ENCODE measurements at regions not wholly inside any gene's neighbourhood (a gene's known extent, or its start where the extent isn't known, plus 50 kb on each side); places are given as distances from the start of the nearest gene placed in this dataset.
"Not testable (repeated sequence)": the region's sequence is repeated elsewhere in the genome, so short reads cannot be mapped to it uniquely, and the experiment has no call there.

DNA sequence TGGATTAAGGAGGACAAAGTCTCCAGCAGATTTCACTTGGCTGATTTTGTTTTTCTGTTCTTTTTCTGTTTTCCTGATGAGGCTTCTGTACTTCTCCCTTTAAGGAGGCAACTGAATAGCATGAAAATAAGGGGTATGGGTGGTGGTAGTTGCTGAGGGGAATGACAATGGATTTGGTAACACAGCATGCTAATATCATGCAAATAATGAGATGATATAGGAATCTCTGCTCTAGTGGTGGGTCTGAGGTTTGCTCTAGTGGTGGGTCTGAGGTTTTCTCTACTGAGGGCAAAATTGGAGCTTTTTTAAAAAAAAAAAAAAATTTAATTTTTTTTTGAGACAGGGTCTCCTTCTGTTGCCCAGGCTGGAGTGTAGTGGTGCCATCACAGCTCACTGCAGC is 139.7 kb downstream of the C9orf152 start:
- DNase-seq, result no peak

DNA sequence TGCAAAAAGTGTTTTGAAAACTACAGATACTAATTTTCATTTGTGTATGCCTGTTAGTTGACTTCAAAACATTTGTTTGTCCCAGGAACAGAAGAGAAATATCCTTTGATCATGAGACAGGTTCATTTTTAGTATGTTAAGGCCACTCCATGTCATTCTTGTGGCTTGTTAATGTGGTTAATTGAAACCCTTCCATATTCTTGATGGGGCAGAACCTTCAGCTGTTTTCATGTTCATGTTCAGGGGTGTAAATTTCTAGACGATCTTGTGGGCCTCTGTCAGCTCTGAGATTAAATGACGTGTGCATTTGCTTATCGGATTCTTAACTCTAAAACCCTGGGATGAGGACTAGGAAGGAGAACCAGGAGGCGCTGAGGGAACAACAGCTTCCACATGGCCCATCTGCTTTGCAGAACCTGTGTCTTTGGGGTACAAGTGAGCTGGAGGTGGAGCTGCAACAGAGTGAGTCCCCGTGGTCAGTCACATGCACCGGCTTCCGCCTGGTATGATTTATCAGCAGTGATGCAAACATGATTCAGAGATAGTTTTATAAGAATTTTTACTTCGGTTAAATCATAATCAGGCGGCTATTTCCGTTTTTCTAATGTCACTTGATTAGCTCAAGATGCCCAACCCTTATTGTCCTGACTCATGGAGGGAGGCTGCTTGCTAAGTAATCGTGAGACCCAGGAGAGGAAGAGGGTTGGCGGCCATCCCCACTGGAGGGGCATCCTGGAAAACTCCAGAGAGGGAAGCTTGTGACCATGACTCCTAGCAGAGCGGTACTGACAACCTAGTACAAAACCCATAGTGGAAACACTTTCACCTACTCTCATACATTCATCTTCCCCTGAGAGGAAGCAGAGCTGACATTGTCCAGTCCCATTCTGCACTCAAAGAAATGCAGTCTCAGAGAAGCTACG is 138.4 kb downstream of the C9orf152 start:
- no peak for DNase-seq

DNA sequence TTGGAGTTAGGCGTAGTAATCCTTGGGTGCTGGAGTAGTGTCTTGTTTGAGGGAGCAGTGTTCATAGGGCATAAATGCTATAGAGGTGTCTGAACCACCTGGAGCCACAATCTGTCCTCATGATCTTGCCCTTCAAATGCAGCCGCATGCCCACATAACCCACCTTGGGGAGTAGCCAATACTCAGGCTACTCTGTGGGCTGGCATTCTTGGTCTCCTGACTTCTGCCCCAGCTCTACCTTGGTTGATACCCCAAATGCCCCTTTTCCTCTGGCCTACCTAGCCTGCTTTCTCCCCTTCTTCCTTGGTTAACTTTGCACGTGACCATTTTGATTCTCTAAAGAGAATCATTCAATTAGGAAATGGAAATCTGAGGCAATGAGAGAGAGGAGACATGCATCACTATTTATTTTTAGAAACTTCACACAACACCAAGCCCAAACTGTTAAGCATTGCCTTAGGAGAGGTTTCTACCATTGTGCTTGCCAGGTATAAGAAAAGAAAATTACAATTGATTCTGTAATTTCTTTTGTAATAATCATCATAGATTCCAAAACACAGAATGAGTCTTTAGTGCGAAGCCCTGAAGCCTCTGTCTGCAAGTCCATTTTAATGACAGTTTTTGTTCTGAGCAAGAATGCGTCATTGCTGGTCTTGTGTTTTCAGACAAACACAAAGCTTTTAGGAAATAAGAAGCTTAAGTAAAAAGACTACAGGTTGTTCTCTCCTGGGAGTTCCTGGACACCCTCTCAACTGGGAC is 135.2 kb downstream of the C9orf152 start:
- DNase-seq, result no peak

DNA sequence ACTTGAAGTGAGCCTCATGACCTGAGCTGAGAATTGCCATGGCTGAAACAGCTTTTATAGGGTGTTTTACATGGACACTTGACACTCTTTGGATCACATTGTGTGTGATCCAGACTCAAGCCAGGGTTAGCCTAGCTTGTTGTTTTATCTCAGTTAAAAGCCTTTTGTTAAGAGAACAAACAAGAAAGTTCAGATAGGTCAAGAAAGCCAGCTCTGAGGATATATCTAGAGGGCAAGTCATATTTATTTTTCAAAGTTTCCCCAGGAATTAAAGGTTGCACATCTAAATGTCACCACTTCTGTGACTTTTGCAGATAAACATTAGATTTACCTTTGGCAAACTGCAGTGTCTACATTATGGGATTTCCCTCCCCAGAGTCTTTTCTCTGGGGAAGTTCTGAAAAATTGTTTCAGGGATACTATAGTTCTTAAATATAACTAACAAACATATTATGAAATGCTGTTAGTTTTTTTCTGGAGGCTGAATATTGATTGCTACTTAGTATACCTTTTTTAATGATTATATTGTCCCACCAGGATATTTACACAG is 134.5 kb downstream of the C9orf152 start:
- no peak for DNase-seq

DNA sequence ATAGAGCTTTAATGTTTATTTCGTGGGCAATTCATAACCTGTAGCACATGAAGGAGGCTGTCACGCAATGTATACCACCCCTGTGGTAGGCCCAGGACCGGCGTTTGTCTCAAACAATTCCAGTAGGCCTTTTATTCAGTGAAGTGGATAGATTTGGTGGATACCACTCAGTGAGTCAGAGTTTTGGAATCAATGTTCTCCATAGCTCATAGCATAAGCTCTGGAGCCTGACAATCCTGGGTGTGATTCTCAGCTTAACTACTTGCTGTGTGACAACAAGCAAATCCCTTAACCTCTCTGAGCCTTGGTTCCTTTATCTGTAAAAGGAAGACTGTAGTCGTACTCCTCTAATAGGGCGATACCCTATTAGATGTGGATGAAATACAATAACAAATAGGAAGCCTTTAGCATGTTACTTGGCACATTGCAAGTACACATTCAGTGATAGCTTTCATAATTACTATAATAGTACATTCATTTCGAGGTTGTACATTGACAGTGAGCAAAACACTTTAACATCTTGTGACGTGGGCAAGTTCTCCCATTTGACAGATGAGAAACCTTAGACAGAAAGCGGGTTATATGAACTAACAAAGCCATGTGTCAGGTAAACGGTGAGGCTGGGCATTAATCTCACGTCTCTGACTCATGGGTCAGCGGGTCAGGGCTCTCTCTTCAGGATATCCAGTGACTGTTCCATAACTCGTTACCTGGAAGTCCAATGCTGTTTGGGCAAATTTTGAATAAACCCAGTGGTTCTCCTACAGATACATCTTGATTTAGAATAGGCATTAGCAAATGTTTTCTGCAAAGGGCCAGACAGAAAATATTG is 130.8 kb downstream of the C9orf152 start:
- DNase-seq, result no peak

DNA sequence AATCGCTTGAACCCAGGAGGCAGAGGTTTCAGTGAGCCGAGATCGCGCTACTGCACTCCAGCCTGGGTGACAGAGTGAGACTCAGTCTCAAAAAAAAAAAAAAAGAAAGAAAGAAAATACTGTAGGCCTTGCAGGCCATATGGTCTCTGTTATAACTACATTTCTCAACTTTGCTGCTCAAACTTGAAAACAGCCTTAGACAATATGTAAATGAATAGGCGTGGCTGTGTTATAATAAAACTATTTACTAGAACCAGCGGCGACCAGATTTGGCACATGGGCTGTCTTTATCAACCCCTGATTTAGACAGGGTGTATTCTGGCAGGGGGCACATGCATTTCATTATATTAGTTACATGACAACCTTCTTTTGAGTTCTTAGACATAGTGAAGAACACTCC is 130.0 kb downstream of the C9orf152 start:
- no peak for DNase-seq

DNA sequence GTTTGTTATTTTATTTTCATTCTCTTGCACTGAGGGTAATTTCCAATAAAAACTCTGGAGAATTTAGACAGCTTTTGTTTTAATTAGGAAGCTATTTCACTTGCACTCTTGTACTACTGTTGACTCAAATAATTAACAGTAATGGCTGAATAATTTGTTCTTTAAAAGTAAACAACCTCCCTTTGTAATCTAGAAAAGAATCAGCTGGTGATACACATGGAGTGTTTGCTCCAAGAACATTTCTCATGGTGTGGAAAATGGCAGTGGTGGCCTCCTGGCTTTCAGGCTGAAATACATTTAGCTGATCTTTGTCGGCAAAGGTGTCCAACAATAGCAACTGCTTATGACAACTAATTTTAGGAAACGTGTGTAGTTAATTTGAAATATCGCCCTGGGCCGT is 129.4 kb downstream of the C9orf152 start:
- no peak for DNase-seq

DNA sequence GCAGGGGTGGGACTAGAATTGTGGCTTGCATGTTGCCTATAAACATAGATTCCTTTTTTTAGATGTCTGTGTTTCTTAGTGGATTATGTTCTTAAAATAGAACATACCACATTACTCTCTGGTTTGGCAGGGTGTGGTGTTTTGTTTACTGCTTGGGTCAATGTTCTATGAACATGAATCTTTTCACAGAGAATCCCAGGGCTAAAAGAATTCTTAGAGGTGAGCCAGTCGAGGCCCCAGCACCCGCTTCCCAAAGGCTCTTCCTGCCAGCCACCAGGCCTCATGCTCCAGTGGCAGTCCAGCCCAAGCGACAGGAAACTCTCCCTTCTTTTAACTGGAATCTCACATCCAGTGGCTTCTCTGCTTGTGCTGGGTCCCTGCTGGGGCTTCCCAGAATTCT is 126.6 kb downstream of the C9orf152 start:
- no peak for DNase-seq

DNA sequence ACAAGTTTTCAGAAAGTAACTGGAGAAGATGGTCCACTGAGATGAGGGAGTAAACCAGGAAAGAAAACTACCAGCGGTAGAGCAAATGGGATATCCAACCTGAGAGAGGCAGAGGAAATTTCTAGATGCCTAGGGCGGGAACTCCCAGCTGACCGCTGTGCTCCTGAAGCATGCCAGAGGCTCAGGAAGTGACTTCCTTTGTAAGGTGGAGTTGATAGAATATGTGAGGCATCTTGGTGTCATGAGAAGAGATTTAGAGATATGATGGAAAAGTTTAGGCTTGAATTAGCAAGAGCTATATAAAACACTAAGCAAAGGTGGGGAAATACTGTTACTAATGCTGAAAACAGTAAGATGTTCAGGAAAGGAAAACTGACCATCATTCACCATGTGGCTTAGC is 124.1 kb downstream of the C9orf152 start:
- no peak for DNase-seq

DNA sequence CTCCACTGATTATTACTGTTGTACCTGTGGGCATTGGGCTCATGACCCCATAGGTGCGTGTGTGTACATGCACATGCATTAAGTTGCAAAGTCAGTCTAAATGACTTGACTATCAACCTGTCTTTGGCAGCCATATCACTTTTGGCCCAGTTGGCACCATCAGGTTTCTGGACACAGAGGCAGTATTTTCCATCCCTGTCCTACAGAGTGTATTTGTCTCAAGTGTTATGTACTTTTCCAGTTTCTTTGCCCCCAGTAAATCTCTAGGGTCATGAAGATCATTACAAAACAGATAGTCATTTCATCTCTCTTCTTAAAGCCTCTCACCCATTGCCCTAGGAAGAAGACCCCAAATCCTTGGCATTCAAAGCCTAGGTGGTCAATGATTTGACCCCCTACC is 121.4 kb downstream of the C9orf152 start:
- no peak for DNase-seq

DNA sequence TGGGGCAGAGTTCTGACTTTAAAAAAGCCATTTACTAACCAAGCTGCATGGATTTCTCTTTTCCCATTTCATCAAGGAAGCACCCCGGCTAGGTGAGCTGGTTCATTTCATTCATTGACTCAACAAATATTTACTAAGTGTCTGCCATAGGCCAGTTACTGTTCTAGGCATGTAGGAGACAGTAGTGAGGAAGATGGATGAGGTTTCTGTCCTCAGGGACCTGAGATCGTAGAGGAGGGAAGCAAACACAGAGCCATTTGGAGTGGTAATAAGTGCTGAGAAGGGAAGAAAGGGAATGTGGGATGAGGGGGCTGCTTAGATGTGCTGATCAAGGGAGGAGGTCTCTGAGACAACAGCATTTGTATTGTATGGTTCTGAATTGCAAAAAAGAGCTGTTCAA is 120.4 kb downstream of the C9orf152 start:
- DNase-seq, result no peak

DNA sequence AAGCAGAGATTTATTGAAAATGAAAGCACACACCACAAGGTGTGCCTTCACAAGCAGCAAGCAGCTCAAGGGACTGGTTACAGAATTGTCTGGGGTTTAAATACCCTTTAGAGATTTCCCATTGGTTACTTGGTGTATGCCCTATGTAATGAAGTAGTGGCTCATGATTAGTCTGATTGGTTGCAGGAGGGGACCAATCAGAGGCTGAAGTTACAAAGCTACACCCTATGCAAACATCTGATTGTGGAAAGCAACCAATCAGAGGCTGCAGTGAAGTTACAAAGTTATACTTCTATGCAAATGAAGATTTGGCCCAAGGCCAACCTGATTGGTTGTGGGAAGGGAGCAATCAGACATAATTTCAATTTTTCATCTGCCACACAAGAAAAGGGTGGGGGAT is 119.9 kb downstream of the C9orf152 start:
- DNase-seq, result no peak

DNA sequence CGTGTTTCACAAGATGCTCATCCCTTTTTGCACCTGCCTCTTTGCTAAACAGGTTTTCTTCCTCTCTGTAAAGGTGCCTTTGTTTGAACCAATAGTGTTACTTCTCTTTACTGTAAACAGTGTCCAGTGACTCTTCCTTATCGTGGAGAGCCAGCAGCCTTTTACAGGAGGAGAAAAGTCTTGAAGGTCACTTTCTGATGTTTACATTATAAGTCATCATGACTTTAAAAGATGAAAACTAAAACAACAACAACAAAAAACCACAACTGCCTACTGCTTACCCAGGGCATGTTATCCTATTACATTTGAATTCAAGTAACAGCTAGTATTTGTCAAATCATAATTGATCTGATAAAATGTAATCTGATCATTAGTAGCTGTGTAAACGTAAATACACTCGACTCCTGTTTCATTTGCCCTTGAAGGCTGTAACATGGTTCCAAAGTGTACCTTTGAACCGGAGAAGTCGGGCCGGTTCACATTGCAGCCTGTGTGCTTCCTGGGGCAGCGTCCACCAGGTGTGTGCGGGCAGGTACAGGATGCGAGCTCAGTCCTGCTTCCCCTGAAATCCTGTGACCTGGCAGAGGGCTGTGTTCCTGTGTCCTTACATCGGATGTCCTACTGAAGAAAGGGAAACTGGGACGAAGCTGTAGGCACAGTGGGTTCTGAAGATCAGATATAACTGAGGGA is 118.1 kb downstream of the C9orf152 start:
- DNase-seq, result no peak

DNA sequence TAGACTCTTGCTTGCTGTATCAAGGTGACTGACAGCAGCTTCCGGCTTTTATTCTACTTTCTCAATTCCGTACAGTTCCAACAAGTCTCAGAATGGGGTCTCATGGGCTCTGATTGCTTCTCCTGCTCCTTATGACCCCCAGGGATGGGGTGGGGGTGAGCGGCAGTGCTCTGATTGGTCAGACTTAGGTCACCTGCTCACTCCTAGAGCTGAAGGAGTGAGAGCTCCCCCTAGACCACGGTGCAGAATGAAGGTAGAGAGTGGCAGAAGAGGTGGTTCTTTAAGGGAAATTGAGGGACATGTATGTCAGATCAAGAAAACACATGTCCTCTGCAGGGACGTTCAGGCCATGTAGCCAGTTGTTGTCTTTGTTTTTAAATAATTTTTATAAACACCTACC is 115.2 kb downstream of the C9orf152 start:
- no peak for DNase-seq

DNA sequence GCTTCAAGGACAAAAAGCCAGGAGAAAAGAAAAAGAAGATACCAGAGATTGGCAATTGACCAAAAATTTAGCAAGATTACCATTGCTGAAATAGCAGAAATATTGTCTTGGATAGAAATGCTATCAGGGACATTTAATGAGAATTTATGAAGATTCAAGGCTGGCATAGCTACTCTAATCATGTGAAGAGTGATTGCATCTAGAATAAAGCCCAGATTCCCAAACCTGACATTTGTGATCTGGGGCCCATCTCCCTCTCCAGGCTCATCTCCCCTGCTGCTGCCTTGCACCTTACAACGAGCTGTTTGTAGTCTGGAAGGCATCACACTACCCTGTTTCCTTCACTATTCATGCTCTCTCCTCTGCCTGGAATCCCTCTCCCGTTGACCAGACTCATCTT is 114.5 kb downstream of the C9orf152 start:
- DNase-seq, result no peak

DNA sequence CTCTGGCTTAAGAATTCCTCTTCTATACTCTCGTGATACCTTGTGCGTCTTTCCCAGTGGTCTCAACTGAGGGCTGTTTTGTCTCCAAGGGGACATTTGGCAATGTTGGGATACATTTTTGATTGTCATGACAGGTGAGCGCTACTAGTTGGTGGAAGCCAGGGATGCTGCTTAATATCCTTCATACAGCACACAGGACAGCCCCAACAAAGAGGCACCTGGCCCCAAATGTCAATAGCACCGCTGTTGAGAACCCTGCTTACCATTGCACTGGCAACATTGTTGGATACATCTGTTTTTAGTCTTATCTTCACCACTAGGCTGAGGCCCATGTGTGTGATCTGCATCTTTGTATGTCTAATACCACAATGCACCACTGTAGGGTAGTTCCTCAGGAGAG is 114.1 kb downstream of the C9orf152 start:
- no peak for DNase-seq

DNA sequence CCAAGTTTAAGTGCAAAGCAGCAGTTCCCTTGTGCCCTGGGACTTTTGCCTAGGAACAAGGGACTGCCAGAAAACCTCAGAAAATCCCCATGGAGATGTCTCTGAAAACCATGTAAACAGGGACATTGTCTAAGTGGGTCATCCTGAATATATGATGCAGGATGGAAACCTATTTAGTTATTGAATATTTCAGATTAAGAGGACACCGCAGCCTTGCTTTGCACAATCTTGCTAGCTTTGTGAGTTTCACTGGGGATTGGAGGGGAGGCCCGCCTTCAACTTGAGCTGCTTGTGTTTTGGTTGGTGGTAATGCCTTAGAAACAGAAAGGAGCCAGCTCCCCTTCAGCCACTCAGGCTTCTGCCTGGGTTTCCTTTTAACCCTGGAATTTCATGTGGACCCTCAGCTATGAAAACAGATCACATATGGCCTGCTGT is 112.8 kb downstream of the C9orf152 start:
- DNase-seq, result no peak

DNA sequence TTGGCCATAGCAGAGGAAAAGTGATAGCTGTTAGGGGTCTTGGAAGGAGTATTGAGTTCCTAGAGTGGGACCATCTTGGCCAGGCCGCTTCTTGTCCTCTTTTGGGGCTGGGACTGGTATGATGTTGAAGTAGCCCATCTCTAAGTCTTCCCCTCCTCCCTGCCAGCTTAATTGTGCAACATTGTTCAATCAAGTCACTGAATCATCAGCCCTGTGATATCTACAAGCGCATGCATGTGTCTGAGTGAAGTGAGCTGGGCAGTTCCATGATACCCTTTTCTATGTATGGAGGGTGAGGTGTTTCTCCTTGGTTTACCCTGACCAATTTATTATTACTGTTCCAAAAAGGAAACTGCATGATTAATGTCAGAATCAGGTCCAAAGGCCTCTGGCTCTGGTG is 112.2 kb downstream of the C9orf152 start:
- DNase-seq, result no peak

DNA sequence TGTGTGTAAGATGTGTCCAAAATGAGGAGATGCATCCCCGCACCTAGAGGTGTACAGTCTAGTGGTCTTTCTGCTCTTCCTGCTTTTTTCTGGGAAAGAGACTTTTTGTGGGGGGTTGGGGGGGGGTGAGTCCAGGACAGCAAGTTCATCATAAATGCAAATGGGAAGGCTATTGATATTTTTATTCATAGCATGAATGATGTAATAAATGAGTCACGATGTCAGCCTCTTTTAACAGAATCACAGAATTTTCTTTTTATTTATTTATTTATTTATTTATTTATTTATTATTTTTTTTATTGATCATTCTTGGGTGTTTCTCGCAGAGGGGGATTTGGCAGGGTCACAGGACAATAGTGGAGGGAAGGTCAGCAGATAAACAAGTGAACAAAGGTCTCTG is 111.3 kb downstream of the C9orf152 start:
- DNase-seq, result not testable (repeated sequence)

DNA sequence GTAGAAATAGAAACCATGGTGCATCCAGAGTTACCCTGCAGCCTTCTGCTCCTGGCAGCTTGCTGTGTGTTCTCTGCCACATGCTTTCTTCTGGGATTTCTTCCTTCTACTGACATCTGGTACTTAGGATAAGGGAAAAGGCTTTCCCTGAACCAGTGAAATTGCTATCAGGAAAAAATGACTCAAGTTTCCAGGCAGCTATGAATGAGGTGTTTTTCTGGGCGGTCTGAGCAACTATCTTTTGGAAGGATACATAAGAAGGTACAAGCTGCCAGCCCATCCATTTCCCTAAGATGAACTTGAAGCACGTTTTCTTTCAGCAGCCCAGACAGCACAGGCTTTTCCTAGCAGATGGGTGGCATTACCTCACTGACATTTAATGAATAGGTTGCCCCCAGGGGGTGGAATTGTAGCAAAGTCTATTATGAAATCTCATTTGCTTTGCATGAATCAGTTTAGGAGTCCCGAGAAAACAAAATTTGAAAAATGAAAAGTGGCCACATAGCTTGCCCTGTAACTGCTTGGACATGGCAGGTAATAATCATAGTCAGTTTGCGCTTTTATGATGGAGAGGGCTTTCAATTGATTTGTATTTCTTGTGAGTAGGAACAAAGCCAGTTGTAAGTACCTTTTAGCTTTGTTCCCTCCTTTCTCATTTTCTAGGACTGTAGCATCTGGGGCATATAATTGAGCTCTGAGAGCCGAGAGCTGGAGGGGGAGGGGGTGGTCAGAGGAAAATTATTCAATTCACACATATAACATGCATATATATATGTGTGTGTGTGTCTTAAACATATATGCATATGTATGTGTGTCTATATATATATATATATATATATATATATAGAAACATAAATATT is 108.5 kb downstream of the C9orf152 start:
- DNase-seq, result no peak

DNA sequence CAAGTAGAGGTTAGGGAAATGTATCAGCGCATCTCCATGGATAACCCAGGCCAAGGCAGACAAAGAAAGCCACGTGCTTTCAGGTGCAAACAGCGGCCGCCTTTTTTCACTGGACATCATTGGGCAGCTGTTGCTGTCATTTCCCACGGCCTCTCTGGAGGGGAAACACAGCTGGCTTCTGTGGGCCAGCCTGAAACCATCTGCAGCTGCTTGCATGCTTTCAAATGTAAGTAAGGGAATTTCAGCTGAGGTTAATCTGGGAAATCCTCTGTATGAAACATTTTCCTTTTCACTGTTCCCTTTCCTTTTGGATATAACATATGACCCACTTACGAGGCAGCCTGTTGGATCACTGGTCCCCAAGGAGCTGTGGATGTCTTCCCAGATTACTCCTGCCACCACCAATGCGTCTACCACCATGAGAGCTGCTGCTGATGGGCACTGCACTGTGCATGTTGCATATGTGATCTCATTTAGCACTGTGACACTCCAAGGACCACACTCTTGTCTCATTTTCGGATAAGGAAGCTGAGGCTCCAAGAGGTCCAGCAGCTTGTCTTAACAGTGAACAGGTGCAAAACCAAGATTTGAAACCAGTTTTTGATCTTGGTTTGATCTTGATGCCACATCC is 106.3 kb downstream of the C9orf152 start:
- no peak for DNase-seq
